Liver (tissue), 8 donors: ENCODE measurements at regions not wholly inside any gene's neighbourhood (a gene's known extent, or its start where the extent isn't known, plus 50 kb on each side); places are given as distances from the start of the nearest gene placed in this dataset.

Experiments used
- DNase-seq: peaks from one replicate; pipeline ENCODE4 v3.0.0-alpha.2; 2017; ENCODE audit warnings: low spot score
- H3K27ac ChIP-seq, 2 donors: one replicate each; pipeline ENCODE4 v1.7.0; 2013; ENCODE audit warnings: inconsistent platforms in 2 of 2, low read length in 2 of 2, control low read depth in 1 of 2, low read depth in 1 of 2, mild to moderate bottlenecking in 1 of 2
- H3K27me3 ChIP-seq, 4 donors: one replicate each; pipeline versions ENCODE4 v1.6.1 to v1.7.0; 2013; ENCODE audit warnings: low read length in 3 of 4, inconsistent platforms in 1 of 4, mild to moderate bottlenecking in 1 of 4, moderate library complexity in 1 of 4; ENCODE audit not compliant: control insufficient read depth in 4 of 4, insufficient read depth in 4 of 4
- H3K36me3 ChIP-seq, 4 donors: one replicate each; pipeline versions ENCODE4 v1.6.1 to v1.7.0; 2013; ENCODE audit warnings: low read length in 3 of 4, mild to moderate bottlenecking in 3 of 4, low read depth in 1 of 4, moderate library complexity in 1 of 4; ENCODE audit not compliant: control insufficient read depth in 4 of 4, insufficient read depth in 3 of 4
- H3K4me1 ChIP-seq, 4 donors: one replicate each; pipeline versions ENCODE4 v1.6.1 to v1.7.0; 2013; ENCODE audit warnings: low read length in 3 of 4, mild to moderate bottlenecking in 3 of 4, moderate library complexity in 1 of 4; ENCODE audit not compliant: control insufficient read depth in 4 of 4, insufficient read depth in 4 of 4
- H3K4me3 ChIP-seq, 3 donors: one replicate each; pipeline versions ENCODE4 v1.6.1 to v1.7.0; 2013; ENCODE audit warnings: low read length in 3 of 3, control low read depth in 1 of 3, low read depth in 1 of 3, mild to moderate bottlenecking in 1 of 3
- H3K9ac ChIP-seq, 2 donors: one replicate each; pipeline ENCODE4 v1.7.0; 2013; ENCODE audit warnings: low read length in 2 of 2, mild to moderate bottlenecking in 2 of 2, moderate library complexity in 2 of 2, control low read depth in 1 of 2, low read depth in 1 of 2
- H3K9me3 ChIP-seq, 4 donors: one replicate each; pipeline versions ENCODE4 v1.6.1 to v1.7.0; 2013; ENCODE audit warnings: low read length in 3 of 4; ENCODE audit not compliant: control insufficient read depth in 4 of 4
- ATF3 ChIP-seq: IDR thresholded peaks from 2 replicates; pipeline ENCODE4 v1.6.1; 2016; ENCODE audit warnings: antibody characterized with exemption
- CTCF ChIP-seq: fragments of 150-350 bp; IDR thresholded peaks from 2 replicates; pipeline ENCODE4 v1.5.1; 2017; ENCODE audit warnings: improper control_type of control experiment, low read depth, low read length; ENCODE audit not compliant: missing input control
- EGR1 ChIP-seq, 2 donors: IDR thresholded peaks; 2 replicates each; pipeline ENCODE4 v1.6.1; 2016 to 2018; ENCODE audit warnings: antibody characterized with exemption in 2 of 2, low read depth in 2 of 2
- FOXA1 ChIP-seq: IDR thresholded peaks from 2 replicates; pipeline ENCODE4 v1.6.1; 2016; ENCODE audit warnings: antibody characterized with exemption
- FOXA2 ChIP-seq: IDR thresholded peaks from 2 replicates; pipeline ENCODE4 v1.6.1; 2016; ENCODE audit warnings: antibody characterized with exemption
- GABPA ChIP-seq, 2 donors: IDR thresholded peaks in 1 of 2; conservative IDR thresholded peaks in 1 of 2; 2 replicates each; pipeline ENCODE4 v1.6.1; 2016; ENCODE audit warnings: antibody characterized with exemption in 2 of 2, mild to moderate bottlenecking in 1 of 2, moderate library complexity in 1 of 2
- HNF4A ChIP-seq, 2 donors: conservative IDR thresholded peaks; 2 replicates each; pipeline ENCODE4 v1.6.1; 2016; ENCODE audit warnings: antibody characterized with exemption in 2 of 2, mild to moderate bottlenecking in 2 of 2
- HNF4G ChIP-seq: IDR thresholded peaks from 2 replicates; pipeline ENCODE4 v1.6.1; 2016; ENCODE audit warnings: antibody characterized with exemption
- JUND ChIP-seq, 2 donors: IDR thresholded peaks; 2 replicates each; pipeline ENCODE4 v1.6.1; 2016; ENCODE audit warnings: antibody characterized with exemption in 2 of 2
- RAD21 ChIP-seq, 2 donors: IDR thresholded peaks; 2 replicates each; pipeline ENCODE4 v1.6.1; 2016; ENCODE audit warnings: antibody characterized with exemption in 2 of 2, mild to moderate bottlenecking in 2 of 2
- RXRA ChIP-seq, 2 donors: IDR thresholded peaks; 2 replicates each; pipeline ENCODE4 v1.6.1; 2017 to 2018; ENCODE audit warnings: antibody characterized with exemption in 2 of 2, mild to moderate bottlenecking in 1 of 2
- SP1 ChIP-seq: IDR thresholded peaks from 2 replicates; pipeline ENCODE4 v1.6.1; 2018; ENCODE audit warnings: antibody characterized with exemption, mild to moderate bottlenecking
- TAF1 ChIP-seq: conservative IDR thresholded peaks from 2 replicates; pipeline ENCODE4 v1.6.1; 2016; ENCODE audit warnings: antibody characterized with exemption, mild to moderate bottlenecking
- YY1 ChIP-seq: IDR thresholded peaks from 2 replicates; pipeline ENCODE4 v1.6.1; 2016; ENCODE audit warnings: antibody characterized with exemption, mild to moderate bottlenecking
- ZBTB33 ChIP-seq: IDR thresholded peaks from 2 replicates; pipeline ENCODE4 v1.6.1; 2016; ENCODE audit warnings: antibody characterized with exemption
- WGBS: extraction: QIAGEN DNeasy Blood & Tissue Kit; methylation state at CpG from one replicate; pipeline ENCODE4 v1.1.7; 2013; 5-methylcytosine and 5-hydroxymethylcytosine counted together
- TF ChIP-seq, protein P1 (sequence below): IDR thresholded peaks from 2 replicates; pipeline ENCODE4 v1.6.1; 2016; ENCODE audit warnings: antibody characterized with exemption
- TF ChIP-seq, protein P2 (sequence below): IDR thresholded peaks from 2 replicates; pipeline ENCODE4 v1.6.1; 2016; ENCODE audit warnings: antibody characterized with exemption, mild to moderate bottlenecking
- donor health status: healthy.
- donor health status: healthy.
- donor health status: healthy.
- donor health status: healthy.
- donor health status: healthy.

- TF ChIP-seq HNF4A (conservative IDR thresholded peaks at IDR 0.05): no peak
- TF ChIP-seq FOXA1: no peak
- TF ChIP-seq, protein P1, sequence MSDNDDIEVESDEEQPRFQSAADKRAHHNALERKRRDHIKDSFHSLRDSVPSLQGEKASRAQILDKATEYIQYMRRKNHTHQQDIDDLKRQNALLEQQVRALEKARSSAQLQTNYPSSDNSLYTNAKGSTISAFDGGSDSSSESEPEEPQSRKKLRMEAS: no peak
- TF ChIP-seq CTCF: no peak
- TF ChIP-seq SP1: no peak
- TF ChIP-seq, protein P2, sequence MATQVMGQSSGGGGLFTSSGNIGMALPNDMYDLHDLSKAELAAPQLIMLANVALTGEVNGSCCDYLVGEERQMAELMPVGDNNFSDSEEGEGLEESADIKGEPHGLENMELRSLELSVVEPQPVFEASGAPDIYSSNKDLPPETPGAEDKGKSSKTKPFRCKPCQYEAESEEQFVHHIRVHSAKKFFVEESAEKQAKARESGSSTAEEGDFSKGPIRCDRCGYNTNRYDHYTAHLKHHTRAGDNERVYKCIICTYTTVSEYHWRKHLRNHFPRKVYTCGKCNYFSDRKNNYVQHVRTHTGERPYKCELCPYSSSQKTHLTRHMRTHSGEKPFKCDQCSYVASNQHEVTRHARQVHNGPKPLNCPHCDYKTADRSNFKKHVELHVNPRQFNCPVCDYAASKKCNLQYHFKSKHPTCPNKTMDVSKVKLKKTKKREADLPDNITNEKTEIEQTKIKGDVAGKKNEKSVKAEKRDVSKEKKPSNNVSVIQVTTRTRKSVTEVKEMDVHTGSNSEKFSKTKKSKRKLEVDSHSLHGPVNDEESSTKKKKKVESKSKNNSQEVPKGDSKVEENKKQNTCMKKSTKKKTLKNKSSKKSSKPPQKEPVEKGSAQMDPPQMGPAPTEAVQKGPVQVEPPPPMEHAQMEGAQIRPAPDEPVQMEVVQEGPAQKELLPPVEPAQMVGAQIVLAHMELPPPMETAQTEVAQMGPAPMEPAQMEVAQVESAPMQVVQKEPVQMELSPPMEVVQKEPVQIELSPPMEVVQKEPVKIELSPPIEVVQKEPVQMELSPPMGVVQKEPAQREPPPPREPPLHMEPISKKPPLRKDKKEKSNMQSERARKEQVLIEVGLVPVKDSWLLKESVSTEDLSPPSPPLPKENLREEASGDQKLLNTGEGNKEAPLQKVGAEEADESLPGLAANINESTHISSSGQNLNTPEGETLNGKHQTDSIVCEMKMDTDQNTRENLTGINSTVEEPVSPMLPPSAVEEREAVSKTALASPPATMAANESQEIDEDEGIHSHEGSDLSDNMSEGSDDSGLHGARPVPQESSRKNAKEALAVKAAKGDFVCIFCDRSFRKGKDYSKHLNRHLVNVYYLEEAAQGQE: no peak
- no peak for TF ChIP-seq JUND (IDR thresholded peaks at IDR 0.05)
- TF ChIP-seq EGR1 (IDR thresholded peaks at IDR 0.05; ENCODE audit: low read depth in 2 of 2): no peak
- no peak for TF ChIP-seq RAD21 (IDR thresholded peaks at IDR 0.05)
- TF ChIP-seq FOXA2: no peak
- TF ChIP-seq YY1: no peak
- TF ChIP-seq TAF1: no peak
- TF ChIP-seq ZBTB33: no peak
- no peaks in the 10 kb centered on the region for H3K9me3 ChIP-seq
- H3K9ac ChIP-seq: no peak overlapping the region
- no peaks in the 10 kb centered on the region for H3K4me1 ChIP-seq
- H3K27ac ChIP-seq: no peak overlapping the region
- H3K4me3 ChIP-seq: no peak overlapping the region
- H3K36me3 ChIP-seq: no peaks in the 10 kb centered on the region
- no peaks in the 10 kb centered on the region for H3K27me3 ChIP-seq
- DNase-seq: no peak
Observed at GRCh38 chr4:43607400-43607799, 714.9 kb downstream of the GRXCR1 start.

- Histone ChIP-seq H3K9ac (no peak overlapping the region), H3K4me1 (no peaks in the 10 kb centered on the region), H3K27me3 (no peaks in the 10 kb centered on the region), H3K36me3 (no peaks in the 10 kb centered on the region), H3K27ac (no peak overlapping the region), H3K4me3 (no peak overlapping the region), H3K9me3 (no peaks in the 10 kb centered on the region)
- no peak for DNase-seq
- WGBS: 62% methylated on average over 4 of the region's 4 CpGs
- TF ChIP-seq RAD21 (IDR thresholded peaks at IDR 0.05) (no peak), HNF4G (no peak), SP1 (no peak), TAF1 (no peak), HNF4A (conservative IDR thresholded peaks at IDR 0.05) (no peak), FOXA1 (no peak), GABPA (IDR thresholded peaks at IDR 0.05 in 1 of 2, conservative IDR thresholded peaks at IDR 0.05 in 1 of 2) (no peak), RXRA (IDR thresholded peaks at IDR 0.05) (no peak), FOXA2 (no peak), ATF3 (no peak), CTCF (no peak), EGR1 (IDR thresholded peaks at IDR 0.05; ENCODE audit: low read depth in 2 of 2) (no peak), JUND (IDR thresholded peaks at IDR 0.05) (no peak)
- TF ChIP-seq, protein P2: no peak
Observed at GRCh38 chr4:43607827-43608461, 715.4 kb downstream of the GRXCR1 start.
